SW 1271 (cell line): ENCODE measurements at regions not wholly inside any gene's neighbourhood (a gene's known extent, or its start where the extent isn't known, plus 50 kb on each side); places are given as distances from the start of the nearest gene placed in this dataset.
"Not testable (repeated sequence)": the region's sequence is repeated elsewhere in the genome, so short reads cannot be mapped to it uniquely, and the experiment has no call there.

ENCODE experiments used
- DNase-seq, 2 experiments: peaks; one replicate each; lab custom pipeline; 2025; lab: John Stamatoyannopoulos, UW

DNA sequence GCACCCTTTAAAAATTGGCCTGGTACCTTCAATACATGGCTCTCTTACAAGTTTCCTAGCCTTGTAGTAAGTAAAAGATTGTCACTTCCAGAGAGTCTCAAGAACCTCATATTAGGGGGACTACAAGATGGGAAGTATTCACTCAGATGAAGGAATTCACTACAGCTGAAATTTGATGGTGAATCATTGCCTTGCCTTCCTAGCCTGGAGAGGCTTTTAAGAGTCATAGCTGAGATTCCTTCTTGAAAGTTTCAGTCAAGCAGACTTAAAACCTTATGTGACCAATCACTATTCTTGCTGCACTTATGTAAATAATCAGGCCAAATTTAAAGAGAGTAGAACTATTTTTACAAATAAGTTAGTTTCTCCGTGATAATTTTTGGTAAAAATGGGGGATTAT lies 451.6 kb downstream of the TRHDE start:
- DNase-seq = no peak

- DNase-seq = no peak
These were observed 457.4 kb downstream of the TRHDE start for GRCh38 chr12:72729451-72730010.

- DNase-seq = no peak
These were observed 462.4 kb downstream of the TRHDE start for GRCh38 chr12:72734581-72734980.

DNA sequence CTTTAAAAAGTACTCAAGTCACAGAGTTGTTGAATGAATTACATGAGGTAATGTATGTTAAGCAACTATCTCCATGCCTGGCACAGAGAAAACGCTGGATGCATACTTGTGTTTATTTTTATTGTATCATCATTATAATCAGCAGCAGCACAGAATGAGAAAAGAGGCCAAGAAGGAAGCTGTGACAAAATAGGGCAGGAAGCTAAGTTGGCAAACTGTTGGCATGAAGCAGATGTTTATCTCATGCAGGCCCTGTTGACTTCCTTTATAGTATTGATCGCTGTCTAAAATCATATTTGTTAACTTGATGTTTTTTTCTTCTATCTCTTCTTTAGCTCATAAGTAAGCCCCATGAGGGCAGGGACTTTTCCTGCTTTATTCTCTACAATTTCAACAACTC lies 466.6 kb downstream of the TRHDE start:
- DNase-seq = no peak

GRCh38 chr12:72740064-72740463 lies 467.9 kb downstream of the TRHDE start:
- DNase-seq = no peak

- DNase-seq = no peak
These were observed 470.4 kb downstream of the TRHDE start for GRCh38 chr12:72742568-72742967.

DNA sequence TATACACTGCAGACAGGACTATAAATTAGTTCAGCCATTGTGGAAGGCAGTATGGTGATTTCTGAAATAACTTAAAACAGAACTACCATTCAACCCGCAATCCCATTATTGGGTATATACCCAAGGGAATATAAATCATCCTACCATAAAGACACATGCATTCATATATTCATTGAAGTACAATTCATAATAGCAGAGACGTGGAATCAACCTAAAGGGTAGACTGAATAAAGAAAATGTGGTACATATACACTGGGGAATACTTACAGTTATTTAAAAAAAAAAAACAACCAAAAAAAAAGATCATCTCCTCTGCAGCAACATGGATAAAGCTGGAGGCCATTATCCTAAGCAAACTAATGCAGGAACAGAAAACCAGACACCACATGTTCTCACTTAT lies 473.9 kb downstream of the TRHDE start:
- no peak for DNase-seq

GRCh38 chr12:72747111-72747849 lies 475.1 kb downstream of the TRHDE start:
- DNase-seq = no peak

- DNase-seq = no peak
These were observed 476.8 kb downstream of the TRHDE start for GRCh38 chr12:72748971-72749370.

DNA sequence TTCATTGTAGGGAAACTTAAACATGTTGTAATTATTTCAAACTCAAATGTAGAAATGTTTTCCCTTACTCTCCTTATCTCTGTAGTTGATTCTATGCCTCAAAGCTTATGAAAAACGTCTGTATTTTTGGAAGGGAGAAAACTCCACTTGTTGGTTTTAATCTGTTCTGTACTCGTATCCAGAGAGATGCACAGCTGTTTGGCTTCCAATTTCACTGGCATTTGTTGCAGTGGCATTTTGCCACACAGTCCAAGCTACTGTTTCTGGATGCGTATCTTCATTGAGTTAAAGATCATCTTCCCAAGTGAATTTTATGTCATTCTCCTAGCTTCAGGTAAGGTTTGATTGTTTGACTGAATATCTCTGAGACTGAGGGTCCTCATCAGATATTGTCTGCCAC lies 481.4 kb downstream of the TRHDE start:
- DNase-seq = no peak

DNA sequence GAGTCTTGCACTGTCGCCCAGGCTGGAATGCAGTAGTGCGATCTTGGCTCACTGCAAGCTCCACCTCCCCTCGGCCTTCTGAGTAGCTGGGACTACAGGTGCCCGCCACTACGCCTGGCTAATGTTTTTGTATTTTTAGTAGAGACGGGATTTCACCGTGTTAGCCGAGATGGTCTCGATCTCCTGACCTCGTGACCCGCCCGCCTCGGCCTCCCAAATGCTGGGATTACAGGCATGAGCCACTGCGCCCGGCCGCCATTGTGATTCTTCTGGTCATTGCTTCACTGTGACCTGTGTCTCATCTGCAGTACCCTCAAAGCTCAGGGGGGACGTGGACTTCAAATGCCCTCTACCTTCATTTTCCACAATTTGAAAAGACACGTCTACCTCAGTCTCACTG lies 481.9 kb downstream of the TRHDE start:
- not testable (repeated sequence) for DNase-seq

DNA sequence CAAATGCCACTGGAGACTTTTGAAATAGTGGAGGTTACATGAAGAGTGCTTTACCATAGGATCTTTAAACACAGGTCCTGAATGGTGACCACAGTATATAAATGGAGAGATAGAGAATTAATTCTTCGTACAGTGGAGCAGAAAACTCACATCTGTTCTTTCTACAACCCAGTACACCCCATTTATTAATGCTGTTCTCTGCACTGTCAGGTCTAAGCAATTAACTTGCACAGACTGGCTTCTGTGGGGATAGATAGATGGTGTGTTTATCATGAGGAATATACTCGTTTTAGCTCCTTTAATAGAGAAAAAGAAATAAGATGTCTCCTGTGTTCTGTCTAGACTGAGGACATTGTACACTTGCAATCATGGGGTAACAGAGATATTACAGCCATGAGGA lies 494.3 kb downstream of the TRHDE start:
- no peak for DNase-seq

GRCh38 chr12:72774023-72774422 lies 501.9 kb downstream of the TRHDE start:
- DNase-seq = no peak

GRCh38 chr12:72777806-72778205 lies 505.6 kb downstream of the TRHDE start:
- no peak for DNase-seq

DNA sequence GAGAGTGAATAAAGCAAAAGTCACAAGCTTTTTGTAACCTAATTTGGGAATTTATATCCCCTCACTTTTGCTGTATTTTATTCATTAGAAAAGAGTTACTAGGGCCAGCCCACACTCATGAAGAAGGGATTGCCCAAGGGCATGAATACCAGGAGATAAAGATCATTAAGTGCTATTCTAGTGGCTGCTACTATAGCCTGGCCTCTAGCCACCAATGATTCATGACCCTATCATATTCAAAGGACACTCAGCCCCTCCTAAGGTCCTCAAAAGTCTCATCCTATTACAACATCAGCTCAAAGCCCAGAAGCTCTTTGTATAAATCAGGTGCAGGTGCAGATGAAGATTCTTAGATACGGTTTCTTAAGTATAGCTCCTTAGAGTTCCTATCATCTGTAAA lies 518.1 kb downstream of the TRHDE start:
- no peak for DNase-seq

- DNase-seq = no peak
These were observed 520.7 kb downstream of the TRHDE start for GRCh38 chr12:72792889-72793288.

DNA sequence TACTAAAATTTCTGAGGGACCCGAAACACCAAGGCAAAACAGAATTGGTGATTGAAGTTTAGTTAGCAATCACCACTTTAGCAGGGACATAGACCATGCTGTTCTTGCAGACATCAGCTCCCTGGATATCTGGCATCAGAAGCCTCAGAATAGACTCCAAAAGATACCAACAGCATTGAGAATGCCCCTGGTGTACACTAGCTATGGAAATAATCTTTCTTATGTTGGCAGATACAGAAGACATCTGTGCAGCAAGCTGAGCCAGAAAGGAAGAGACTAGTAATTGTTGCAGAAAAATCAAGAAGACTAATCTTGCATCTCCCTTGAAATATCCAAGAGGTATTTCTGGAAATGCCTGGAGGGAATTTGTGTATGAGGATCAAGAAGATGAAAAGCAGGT lies 521.6 kb downstream of the TRHDE start:
- no peak for DNase-seq

- no peak for DNase-seq
These were observed 543.3 kb downstream of the TRHDE start for GRCh38 chr12:72815421-72815820.

GRCh38 chr12:72828662-72829324 lies 556.6 kb downstream of the TRHDE start:
- DNase-seq = no peak

- no peak for DNase-seq
These were observed 557.7 kb downstream of the TRHDE start for GRCh38 chr12:72829838-72830237.

DNA sequence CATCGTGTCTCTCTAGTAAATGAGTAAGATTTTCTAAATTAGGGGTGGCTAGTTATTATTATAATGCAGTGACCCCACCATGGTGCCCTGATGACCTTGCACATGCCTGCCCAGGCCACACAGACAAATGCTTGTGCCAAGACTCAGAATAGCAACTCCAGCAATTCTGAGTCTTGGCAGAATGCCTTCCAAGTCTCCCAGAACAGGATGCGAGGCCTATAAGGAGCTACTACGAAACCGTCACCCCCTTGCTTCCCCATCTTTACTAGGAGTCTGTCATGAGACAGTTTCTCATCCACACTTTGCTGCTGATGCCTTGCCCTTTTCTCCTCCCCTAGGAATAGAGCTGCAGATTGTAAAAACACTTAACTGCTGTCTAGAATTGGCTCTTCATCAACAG lies 559.9 kb downstream of the TRHDE start:
- no peak for DNase-seq

GRCh38 chr12:72836194-72836593 lies 564.0 kb downstream of the TRHDE start:
- no peak for DNase-seq

DNA sequence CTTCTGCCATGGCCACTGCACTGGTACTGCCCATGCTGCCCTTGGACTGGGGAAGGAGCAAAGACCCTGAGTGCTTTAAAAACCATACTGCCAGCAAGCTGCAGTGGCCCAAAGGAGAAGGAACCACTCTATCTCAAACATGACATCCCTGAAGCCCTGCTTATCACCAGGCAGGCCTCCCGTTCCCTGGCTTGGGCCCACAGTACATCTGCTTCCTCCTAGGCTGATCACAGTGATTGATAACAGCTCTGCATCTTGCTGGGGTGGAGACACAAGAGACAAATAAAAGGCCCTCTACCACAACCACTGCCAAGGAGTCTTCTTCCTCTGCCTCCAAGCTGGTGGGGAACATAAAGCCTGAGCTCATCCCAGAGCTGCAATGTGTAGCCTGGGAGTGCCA lies 567.5 kb downstream of the TRHDE start:
- no peak for DNase-seq

DNA sequence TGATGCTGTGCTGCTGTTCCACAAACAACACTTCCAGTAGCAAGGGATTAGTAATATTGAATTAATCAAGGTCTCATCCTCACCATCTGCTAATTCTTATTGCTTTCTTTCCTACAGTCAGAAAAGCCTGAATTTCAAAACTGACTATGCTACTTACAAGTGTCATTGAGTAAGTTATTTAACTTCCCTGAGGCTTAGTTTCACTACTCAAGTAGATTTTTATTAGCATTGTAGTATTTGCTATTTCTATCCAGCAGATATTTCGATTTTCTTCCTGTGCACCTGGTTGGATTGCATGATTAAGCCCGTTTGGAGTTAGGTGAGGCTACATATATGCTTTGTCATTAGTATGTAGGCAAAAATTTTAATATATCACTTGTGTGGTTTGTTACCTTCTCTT lies 591.5 kb downstream of the TRHDE start:
- DNase-seq = no peak
